ENCODE measurements at regions not wholly inside any gene's neighbourhood (a gene's known extent, or its start where the extent isn't known, plus 50 kb on each side); places are given as distances from the start of the nearest gene placed in this dataset.

DNA sequence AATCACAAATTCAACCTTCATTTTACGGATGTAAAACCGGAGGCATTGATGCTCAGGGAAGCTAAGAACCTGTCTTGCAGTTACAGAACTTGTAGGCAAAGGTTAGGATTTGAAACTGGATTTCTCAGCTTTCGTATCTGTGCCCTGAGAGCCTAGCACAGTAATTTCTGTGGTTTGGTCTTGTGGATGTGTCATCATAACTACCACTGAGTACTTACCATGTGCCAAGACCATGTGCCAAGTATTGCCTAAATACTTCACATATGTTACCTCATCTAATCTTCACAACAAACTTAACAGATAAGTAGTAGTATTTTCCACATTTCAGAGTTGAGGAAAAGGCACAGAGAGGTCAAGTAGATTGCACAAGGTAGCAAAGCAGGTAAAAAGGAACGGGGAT, 140.7 kb downstream of the NXPE2 start:
- TF ChIP-seq SIN3A (IDR thresholded peaks at IDR 0.05; ENCODE audit: borderline replicate concordance, insufficient read depth, low read depth, low read length) (no peak), POLR2AphosphoS5 (IDR thresholded peaks at IDR 0.05; ENCODE audit: low read depth, low read length) (no peak)
- TF ChIP-seq, protein P1, sequence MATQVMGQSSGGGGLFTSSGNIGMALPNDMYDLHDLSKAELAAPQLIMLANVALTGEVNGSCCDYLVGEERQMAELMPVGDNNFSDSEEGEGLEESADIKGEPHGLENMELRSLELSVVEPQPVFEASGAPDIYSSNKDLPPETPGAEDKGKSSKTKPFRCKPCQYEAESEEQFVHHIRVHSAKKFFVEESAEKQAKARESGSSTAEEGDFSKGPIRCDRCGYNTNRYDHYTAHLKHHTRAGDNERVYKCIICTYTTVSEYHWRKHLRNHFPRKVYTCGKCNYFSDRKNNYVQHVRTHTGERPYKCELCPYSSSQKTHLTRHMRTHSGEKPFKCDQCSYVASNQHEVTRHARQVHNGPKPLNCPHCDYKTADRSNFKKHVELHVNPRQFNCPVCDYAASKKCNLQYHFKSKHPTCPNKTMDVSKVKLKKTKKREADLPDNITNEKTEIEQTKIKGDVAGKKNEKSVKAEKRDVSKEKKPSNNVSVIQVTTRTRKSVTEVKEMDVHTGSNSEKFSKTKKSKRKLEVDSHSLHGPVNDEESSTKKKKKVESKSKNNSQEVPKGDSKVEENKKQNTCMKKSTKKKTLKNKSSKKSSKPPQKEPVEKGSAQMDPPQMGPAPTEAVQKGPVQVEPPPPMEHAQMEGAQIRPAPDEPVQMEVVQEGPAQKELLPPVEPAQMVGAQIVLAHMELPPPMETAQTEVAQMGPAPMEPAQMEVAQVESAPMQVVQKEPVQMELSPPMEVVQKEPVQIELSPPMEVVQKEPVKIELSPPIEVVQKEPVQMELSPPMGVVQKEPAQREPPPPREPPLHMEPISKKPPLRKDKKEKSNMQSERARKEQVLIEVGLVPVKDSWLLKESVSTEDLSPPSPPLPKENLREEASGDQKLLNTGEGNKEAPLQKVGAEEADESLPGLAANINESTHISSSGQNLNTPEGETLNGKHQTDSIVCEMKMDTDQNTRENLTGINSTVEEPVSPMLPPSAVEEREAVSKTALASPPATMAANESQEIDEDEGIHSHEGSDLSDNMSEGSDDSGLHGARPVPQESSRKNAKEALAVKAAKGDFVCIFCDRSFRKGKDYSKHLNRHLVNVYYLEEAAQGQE (IDR thresholded peaks at IDR 0.05; ENCODE audit: insufficient read depth in 1 of 2, low read depth in 2 of 2, low read length in 1 of 2): no peak

Measured in Panc1 (cell line).